ENCODE measurements at regions not wholly inside any gene's neighbourhood (a gene's known extent, or its start where the extent isn't known, plus 50 kb on each side); places are given as distances from the start of the nearest gene placed in this dataset.

GRCh38 chr4:63049726-63050125 lies 1359.5 kb downstream of the TECRL start:
- no peak for TF ChIP-seq CTCF (IDR thresholded peaks at IDR 0.05)
- no peak for TF ChIP-seq EP300 (IDR thresholded peaks at IDR 0.05)
- no peak for TF ChIP-seq POLR2A (IDR thresholded peaks at IDR 0.05)

All from ovary (tissue), 3 donors.